ENCODE measurements at regions not wholly inside any gene's neighbourhood (a gene's known extent, or its start where the extent isn't known, plus 50 kb on each side); places are given as distances from the start of the nearest gene placed in this dataset.

- 91 to 93% methylated on average over 1 of the region's 1 CpG for WGBS, 2 donors
- no peak for ATAC-seq (ENCODE audit: low FRiP score)
- intact Hi-C loops (cut with DNase I), result no loop called here
- DNase-seq, result no peak
- H3K9me3 ChIP-seq (ENCODE audit: control insufficient read depth, low read length), result no peaks in the 10 kb centered on the region
- H3K27ac ChIP-seq (ENCODE audit: low read depth in 1 of 2, low read length in 2 of 2), result no peak overlapping the region
- no peak overlapping the region for H3K4me3 ChIP-seq (ENCODE audit: low read length in 2 of 2)
- no peaks in the 10 kb centered on the region for H3K4me1 ChIP-seq (ENCODE audit: control insufficient read depth in 1 of 2, insufficient read depth in 2 of 2, low read length in 2 of 2)
- H3K27me3 ChIP-seq (ENCODE audit: control insufficient read depth in 1 of 2, insufficient read depth in 2 of 2, low read length in 1 of 2), result no peaks in the 10 kb centered on the region
- H3K36me3 ChIP-seq (ENCODE audit: control insufficient read depth in 1 of 2, insufficient read depth in 2 of 2, low read length in 1 of 2), result no peaks in the 10 kb centered on the region
These were observed 215.5 kb downstream of the IRX1 start for GRCh38 chr5:3811116-3811515.

- ATAC-seq (ENCODE audit: low FRiP score), result no peak
- H3K27me3 ChIP-seq (ENCODE audit: control insufficient read depth in 1 of 2, insufficient read depth in 2 of 2, low read length in 1 of 2), result no peaks in the 10 kb centered on the region
- WGBS, 2 donors, result 83 to 85% methylated on average over 6 of the region's 6 CpGs
- DNase-seq, result no peak
- intact Hi-C loops (cut with DNase I), result no loop called here
- H3K4me3 ChIP-seq (ENCODE audit: low read length in 2 of 2), result no peak overlapping the region
- no peaks in the 10 kb centered on the region for H3K36me3 ChIP-seq (ENCODE audit: control insufficient read depth in 1 of 2, insufficient read depth in 2 of 2, low read length in 1 of 2)
- H3K9me3 ChIP-seq (ENCODE audit: control insufficient read depth, low read length), result peaks cover 2% of the 10 kb centered on the region
- no peaks in the 10 kb centered on the region for H3K4me1 ChIP-seq (ENCODE audit: control insufficient read depth in 1 of 2, insufficient read depth in 2 of 2, low read length in 2 of 2)
- H3K27ac ChIP-seq (ENCODE audit: low read depth in 1 of 2, low read length in 2 of 2), result no peak overlapping the region
These were observed 223.0 kb downstream of the IRX1 start for GRCh38 chr5:3818624-3819023.

DNA sequence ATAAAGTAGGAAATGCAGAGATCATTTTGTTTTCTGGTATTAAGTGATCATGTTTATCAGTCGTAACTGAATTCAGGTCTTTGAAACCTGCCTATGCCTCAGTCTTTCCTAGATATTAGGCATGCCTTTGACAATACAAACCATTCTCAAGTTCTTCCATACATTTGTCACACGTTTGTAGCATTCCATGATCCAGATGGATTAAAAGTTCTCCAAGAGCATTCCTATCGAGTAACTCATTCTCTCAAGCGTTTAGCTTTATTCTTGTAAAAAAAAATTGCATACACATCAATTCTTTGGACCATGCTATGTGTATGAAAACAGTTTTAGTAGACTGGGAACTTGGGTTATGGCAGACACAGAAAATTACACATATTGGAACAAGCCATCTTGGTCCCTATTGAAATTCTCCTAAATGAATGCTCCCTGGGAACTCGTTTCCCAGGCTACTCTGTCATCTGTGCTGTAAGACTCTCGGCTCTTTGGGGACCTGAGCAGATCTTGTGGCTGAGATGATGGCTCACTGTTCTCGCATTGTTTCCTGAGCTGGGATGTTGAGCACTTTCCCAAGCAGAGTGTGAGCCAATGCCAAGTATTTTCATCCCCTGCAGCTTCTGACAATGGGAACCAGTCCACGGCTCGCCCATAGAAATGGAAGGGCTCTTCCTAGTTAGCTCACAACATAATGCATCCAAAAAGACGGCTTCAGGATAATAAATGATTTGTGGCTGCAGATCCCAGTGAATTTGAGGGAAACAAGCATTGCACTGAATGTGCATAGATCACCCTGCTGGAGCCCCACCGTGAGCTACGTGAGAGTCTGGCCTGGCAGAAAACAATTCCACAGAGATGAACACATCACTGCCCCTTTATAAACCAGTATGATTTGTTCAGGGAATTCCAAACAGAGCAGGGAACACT lies 230.2 kb downstream of the IRX1 start:
- 48 to 57% methylated on average over 12 of the region's 12 CpGs for WGBS, 2 donors
- Histone ChIP-seq H3K4me1 (ENCODE audit: control insufficient read depth in 1 of 2, insufficient read depth in 2 of 2, low read length in 2 of 2) (no peaks in the 10 kb centered on the region), H3K27me3 (ENCODE audit: control insufficient read depth in 1 of 2, insufficient read depth in 2 of 2, low read length in 1 of 2) (no peaks in the 10 kb centered on the region), H3K4me3 (ENCODE audit: low read length in 2 of 2) (no peak overlapping the region), H3K27ac (ENCODE audit: low read depth in 1 of 2, low read length in 2 of 2) (no peak overlapping the region), H3K9me3 (ENCODE audit: control insufficient read depth, low read length) (peaks cover 1% of the 10 kb centered on the region), H3K36me3 (ENCODE audit: control insufficient read depth in 1 of 2, insufficient read depth in 2 of 2, low read length in 1 of 2) (no peaks in the 10 kb centered on the region)
- intact Hi-C loops (cut with DNase I), result no loop called here
- ATAC-seq (ENCODE audit: low FRiP score) (no peak), DNase-seq (no peak)

DNA sequence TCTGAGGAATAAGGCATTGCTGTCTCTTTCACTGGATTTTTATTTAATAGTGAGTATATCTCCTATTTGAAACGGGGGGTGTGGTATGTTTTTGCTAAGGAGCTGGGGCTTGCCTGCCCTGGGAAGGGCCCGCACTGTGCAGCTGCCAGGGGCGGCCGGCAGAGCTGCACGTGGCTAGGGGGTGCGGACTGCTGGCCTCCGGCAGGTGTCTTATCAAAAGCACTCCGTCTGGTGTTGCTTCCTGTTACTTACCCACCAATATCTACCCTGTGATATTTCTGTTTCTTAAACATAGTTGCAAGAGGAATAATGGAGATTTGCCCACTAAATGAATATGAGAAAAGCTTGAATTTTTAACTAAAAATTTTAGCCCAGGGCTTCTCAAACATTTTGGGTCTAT lies 232.0 kb downstream of the IRX1 start:
- H3K27me3 ChIP-seq (ENCODE audit: control insufficient read depth in 1 of 2, insufficient read depth in 2 of 2, low read length in 1 of 2), result no peaks in the 10 kb centered on the region
- ATAC-seq (ENCODE audit: low FRiP score) (no peak), DNase-seq (no peak)
- H3K27ac ChIP-seq (ENCODE audit: low read depth in 1 of 2, low read length in 2 of 2), result no peak overlapping the region
- H3K4me3 ChIP-seq (ENCODE audit: low read length in 2 of 2), result no peak overlapping the region
- 46 to 54% methylated on average over 8 of the region's 8 CpGs for WGBS, 2 donors
- intact Hi-C loops (cut with DNase I), result no loop called here
- peaks cover 1% of the 10 kb centered on the region for H3K9me3 ChIP-seq (ENCODE audit: control insufficient read depth, low read length)
- H3K4me1 ChIP-seq (ENCODE audit: control insufficient read depth in 1 of 2, insufficient read depth in 2 of 2, low read length in 2 of 2), result no peaks in the 10 kb centered on the region
- H3K36me3 ChIP-seq (ENCODE audit: control insufficient read depth in 1 of 2, insufficient read depth in 2 of 2, low read length in 1 of 2), result no peaks in the 10 kb centered on the region

DNA sequence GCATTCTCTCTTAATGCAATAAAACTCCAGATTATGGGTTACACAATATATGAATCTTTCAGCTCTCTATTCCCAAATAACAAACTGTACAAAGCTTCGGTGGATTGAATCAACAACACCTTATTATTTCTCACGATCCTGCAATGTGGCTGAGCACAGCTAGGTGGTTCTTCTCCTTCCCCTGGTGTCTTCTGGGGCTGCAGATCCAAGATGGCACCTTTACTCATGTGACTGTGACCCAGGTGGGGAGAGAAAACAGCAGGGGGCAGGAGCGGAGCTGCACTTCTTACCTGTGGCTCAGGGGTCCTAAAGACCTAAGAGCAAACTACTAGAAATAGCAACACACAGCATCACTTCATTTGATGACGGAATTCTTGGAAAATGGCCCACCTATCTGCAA lies 233.1 kb downstream of the IRX1 start:
- intact Hi-C loops (cut with DNase I), result no loop called here
- 83 to 93% methylated on average over 4 of the region's 4 CpGs for WGBS, 2 donors

GRCh38 chr5:3833566-3833965 lies 237.9 kb downstream of the IRX1 start:
- intact Hi-C loops (cut with DNase I), result no loop called here
- Histone ChIP-seq H3K4me3 (ENCODE audit: low read length in 2 of 2) (no peak overlapping the region), H3K27ac (ENCODE audit: low read depth in 1 of 2, low read length in 2 of 2) (no peak overlapping the region), H3K4me1 (ENCODE audit: control insufficient read depth in 1 of 2, insufficient read depth in 2 of 2, low read length in 2 of 2) (no peaks in the 10 kb centered on the region), H3K9me3 (ENCODE audit: control insufficient read depth, low read length) (peaks cover 1% of the 10 kb centered on the region), H3K36me3 (ENCODE audit: control insufficient read depth in 1 of 2, insufficient read depth in 2 of 2, low read length in 1 of 2) (no peaks in the 10 kb centered on the region), H3K27me3 (ENCODE audit: control insufficient read depth in 1 of 2, insufficient read depth in 2 of 2, low read length in 1 of 2) (no peaks in the 10 kb centered on the region)
- DNase-seq, result no peak
- ATAC-seq (ENCODE audit: low FRiP score), result no peak
- 91 to 95% methylated on average over 3 of the region's 3 CpGs for WGBS, 2 donors

More for the DNA sequence above, 233.1 kb downstream of the IRX1 start:
- no peak for DNase-seq
- Histone ChIP-seq H3K27me3 (ENCODE audit: control insufficient read depth in 1 of 2, insufficient read depth in 2 of 2, low read length in 1 of 2) (no peaks in the 10 kb centered on the region), H3K4me3 (ENCODE audit: low read length in 2 of 2) (no peak overlapping the region), H3K27ac (ENCODE audit: low read depth in 1 of 2, low read length in 2 of 2) (no peak overlapping the region), H3K4me1 (ENCODE audit: control insufficient read depth in 1 of 2, insufficient read depth in 2 of 2, low read length in 2 of 2) (no peaks in the 10 kb centered on the region), H3K9me3 (ENCODE audit: control insufficient read depth, low read length) (peaks cover 1% of the 10 kb centered on the region), H3K36me3 (ENCODE audit: control insufficient read depth in 1 of 2, insufficient read depth in 2 of 2, low read length in 1 of 2) (no peaks in the 10 kb centered on the region)
- ATAC-seq (ENCODE audit: low FRiP score), result no peak

- 80 to 91% methylated on average over 8 of the region's 8 CpGs for WGBS, 2 donors
- H3K27me3 ChIP-seq (ENCODE audit: control insufficient read depth in 1 of 2, insufficient read depth in 2 of 2, low read length in 1 of 2), result no peaks in the 10 kb centered on the region
- intact Hi-C loops (cut with DNase I), result no loop called here
- no peak for ATAC-seq (ENCODE audit: low FRiP score)
- H3K36me3 ChIP-seq (ENCODE audit: control insufficient read depth in 1 of 2, insufficient read depth in 2 of 2, low read length in 1 of 2), result no peaks in the 10 kb centered on the region
- H3K27ac ChIP-seq (ENCODE audit: low read depth in 1 of 2, low read length in 2 of 2), result no peak overlapping the region
- H3K4me1 ChIP-seq (ENCODE audit: control insufficient read depth in 1 of 2, insufficient read depth in 2 of 2, low read length in 2 of 2), result no peaks in the 10 kb centered on the region
- H3K4me3 ChIP-seq (ENCODE audit: low read length in 2 of 2), result no peak overlapping the region
- DNase-seq, result no peak
- no peaks in the 10 kb centered on the region for H3K9me3 ChIP-seq (ENCODE audit: control insufficient read depth, low read length)
These were observed 240.2 kb downstream of the IRX1 start for GRCh38 chr5:3835811-3836210.

- 90 to 91% methylated on average over 2 of the region's 2 CpGs for WGBS, 2 donors
- intact Hi-C loops (cut with DNase I), result no loop called here
These were observed 240.9 kb downstream of the IRX1 start for GRCh38 chr5:3836528-3836927.

DNA sequence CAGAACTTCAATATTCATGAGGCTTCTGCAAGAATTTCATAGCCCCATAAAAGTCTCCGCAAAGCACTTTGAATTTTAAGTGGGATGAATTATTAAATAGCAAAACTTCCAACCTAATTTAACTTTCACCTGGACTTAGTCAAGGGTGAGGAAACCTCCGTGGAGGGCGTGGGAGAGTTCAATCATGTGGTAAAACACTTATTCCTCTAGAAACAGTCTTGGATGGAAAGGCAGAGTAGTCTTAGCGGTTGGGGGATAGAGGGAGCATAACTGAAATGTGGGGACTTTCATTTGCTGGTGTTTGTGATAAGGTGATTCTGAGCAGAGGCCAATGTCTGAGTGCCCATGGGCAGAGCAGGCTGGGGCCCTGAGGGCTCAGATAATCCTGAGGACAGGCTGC lies 241.9 kb downstream of the IRX1 start:
- DNase-seq (no peak), ATAC-seq (ENCODE audit: low FRiP score) (no peak)
- H3K36me3 ChIP-seq (ENCODE audit: control insufficient read depth in 1 of 2, insufficient read depth in 2 of 2, low read length in 1 of 2), result no peaks in the 10 kb centered on the region
- intact Hi-C loops (cut with DNase I), result no loop called here
- no peak overlapping the region for H3K27ac ChIP-seq (ENCODE audit: low read depth in 1 of 2, low read length in 2 of 2)
- no peaks in the 10 kb centered on the region for H3K4me1 ChIP-seq (ENCODE audit: control insufficient read depth in 1 of 2, insufficient read depth in 2 of 2, low read length in 2 of 2)
- no peak overlapping the region for H3K4me3 ChIP-seq (ENCODE audit: low read length in 2 of 2)
- 85 to 88% methylated on average over 4 of the region's 4 CpGs for WGBS, 2 donors
- no peaks in the 10 kb centered on the region for H3K9me3 ChIP-seq (ENCODE audit: control insufficient read depth, low read length)
- no peaks in the 10 kb centered on the region for H3K27me3 ChIP-seq (ENCODE audit: control insufficient read depth in 1 of 2, insufficient read depth in 2 of 2, low read length in 1 of 2)

More at GRCh38 chr5:3836528-3836927, 240.9 kb downstream of the IRX1 start:
- ATAC-seq (ENCODE audit: low FRiP score) (no peak), DNase-seq (no peak)
- Histone ChIP-seq H3K9me3 (ENCODE audit: control insufficient read depth, low read length) (no peaks in the 10 kb centered on the region), H3K4me1 (ENCODE audit: control insufficient read depth in 1 of 2, insufficient read depth in 2 of 2, low read length in 2 of 2) (no peaks in the 10 kb centered on the region), H3K4me3 (ENCODE audit: low read length in 2 of 2) (no peak overlapping the region), H3K36me3 (ENCODE audit: control insufficient read depth in 1 of 2, insufficient read depth in 2 of 2, low read length in 1 of 2) (no peaks in the 10 kb centered on the region), H3K27me3 (ENCODE audit: control insufficient read depth in 1 of 2, insufficient read depth in 2 of 2, low read length in 1 of 2) (no peaks in the 10 kb centered on the region), H3K27ac (ENCODE audit: low read depth in 1 of 2, low read length in 2 of 2) (no peak overlapping the region)
